CD8-positive, alpha-beta memory T cell (primary cell): ENCODE measurements at regions not wholly inside any gene's neighbourhood (a gene's known extent, or its start where the extent isn't known, plus 50 kb on each side); places are given as distances from the start of the nearest gene placed in this dataset.

Experiments used
- CTCF ChIA-PET: fragments of 350-600 bp; sonication (Branson Sonifier 250); formaldehyde crosslinking; loops from one replicate; lab custom pipeline; 2021; ENCODE audit warnings: antibody characterized with exemption; lab: Charles Lee
- POLR2A ChIA-PET: fragments of 350-600 bp; sonication (Branson Sonifier 250); formaldehyde crosslinking; loops from one replicate; lab custom pipeline; 2021; ENCODE audit warnings: antibody characterized with exemption; lab: Charles Lee
- DNase-seq, 5 donors: peaks; one replicate each; pipeline versions ENCODE4 v3.0.0 to v3.0.0-alpha.2; 2020 to 2022; ENCODE audit warnings: mixed read lengths in 1 of 5
- H3K27ac ChIP-seq: one replicate; pipeline ENCODE4 v1.7.0; 2013; ENCODE audit warnings: low read depth, mild to moderate bottlenecking, low read length, moderate library complexity
- H3K27me3 ChIP-seq: 2 replicates; pipeline ENCODE4 v1.7.0; 2013; ENCODE audit warnings: low read length, mild to moderate bottlenecking; ENCODE audit not compliant: insufficient read depth, poor library complexity, severe bottlenecking
- H3K36me3 ChIP-seq: 2 replicates; pipeline ENCODE4 v1.7.0; 2013; ENCODE audit warnings: mild to moderate bottlenecking, low read length, moderate library complexity; ENCODE audit not compliant: insufficient read depth
- H3K4me1 ChIP-seq: 2 replicates; pipeline ENCODE4 v1.7.0; 2013; ENCODE audit warnings: mild to moderate bottlenecking, low read length, moderate library complexity; ENCODE audit not compliant: insufficient read depth
- H3K4me3 ChIP-seq: 2 replicates; pipeline ENCODE4 v1.7.0; 2013; ENCODE audit warnings: mild to moderate bottlenecking, low read length
- H3K9me3 ChIP-seq: 2 replicates; pipeline ENCODE4 v1.7.0; 2013; ENCODE audit warnings: mild to moderate bottlenecking, low read length
- H3K27ac Mint-ChIP-seq, 8 donors: one replicate each; pipeline ENCODE4 v1.8.0; 2020 to 2021; ENCODE audit warnings: mixed read lengths in 8 of 8, mild to moderate bottlenecking in 6 of 8, inconsistent platforms in 3 of 8, moderate library complexity in 3 of 8
- H3K27me3 Mint-ChIP-seq, 2 donors: one replicate each; pipeline ENCODE4 v1.8.0; 2020 to 2021; ENCODE audit warnings: mixed read lengths in 2 of 2, mild to moderate bottlenecking in 1 of 2, moderate library complexity in 1 of 2
- H3K36me3 Mint-ChIP-seq, 3 donors: one replicate each; pipeline ENCODE4 v1.8.0; 2020 to 2021; ENCODE audit warnings: mixed read lengths in 3 of 3, inconsistent platforms in 1 of 3, mild to moderate bottlenecking in 1 of 3
- H3K4me1 Mint-ChIP-seq, 3 donors: one replicate each; pipeline ENCODE4 v1.8.0; 2020 to 2021; ENCODE audit warnings: mixed read lengths in 3 of 3, inconsistent platforms in 1 of 3, mild to moderate bottlenecking in 1 of 3
- H3K4me3 Mint-ChIP-seq, 7 donors: one replicate each; pipeline ENCODE4 v1.8.0; 2020 to 2021; ENCODE audit warnings: mixed read lengths in 7 of 7, mild to moderate bottlenecking in 6 of 7, moderate library complexity in 4 of 7, inconsistent platforms in 2 of 7
- H3K9me3 Mint-ChIP-seq, 5 donors: one replicate each; pipeline ENCODE4 v1.8.0; 2020 to 2022; ENCODE audit warnings: mixed read lengths in 5 of 5, mild to moderate bottlenecking in 3 of 5, moderate library complexity in 2 of 5, inconsistent platforms in 1 of 5

DNA sequence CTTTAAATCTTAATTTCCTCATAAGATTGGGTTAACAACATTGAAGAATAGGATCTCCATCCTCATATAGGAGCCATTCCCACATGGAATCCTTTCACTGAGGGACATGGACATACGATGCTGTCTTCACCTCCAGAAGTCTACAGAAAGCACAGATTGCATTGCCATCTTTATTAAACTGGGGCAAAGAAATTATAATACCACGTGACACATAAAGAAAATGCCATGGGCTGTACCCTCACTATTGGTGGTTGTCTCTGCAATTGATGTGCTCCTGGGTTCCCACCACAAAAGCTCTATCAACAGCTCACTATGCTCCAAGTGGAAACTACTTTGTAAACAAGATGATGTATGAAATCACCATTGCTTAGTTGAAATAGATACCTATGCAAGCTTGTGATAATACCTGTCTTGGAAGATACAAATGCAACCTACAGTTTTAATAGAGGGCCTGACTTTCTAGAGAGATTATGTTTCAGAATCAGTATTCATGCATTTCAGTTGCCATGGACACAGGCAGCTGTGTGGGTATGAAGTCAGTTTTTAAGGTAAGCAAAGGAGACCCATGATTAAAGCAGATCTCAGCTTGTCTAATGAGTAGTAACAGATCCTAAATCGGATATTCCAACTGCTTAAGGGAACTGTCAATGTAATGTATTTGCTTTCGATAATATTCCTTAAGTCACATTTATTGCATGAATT is 337.0 kb downstream of the RAD51AP2 start:
- H3K9me3 Mint-ChIP-seq = peaks cover 0 to 6% (median 0%) of the 10 kb centered on the region in 5 donors
- ChIA-PET CTCF (no interaction called here), POLR2A (no interaction called here)
- H3K36me3 Mint-ChIP-seq = no peaks in the 10 kb centered on the region
- Histone ChIP-seq H3K36me3 (no peaks in the 10 kb centered on the region), H3K4me3 (no peak overlapping the region), H3K9me3 (no peaks in the 10 kb centered on the region), H3K27me3 (no peaks in the 10 kb centered on the region), H3K4me1 (no peaks in the 10 kb centered on the region), H3K27ac (no peak overlapping the region)
- no peaks in the 10 kb centered on the region for H3K4me1 Mint-ChIP-seq
- no peak for DNase-seq
- no peaks in the 10 kb centered on the region for H3K27me3 Mint-ChIP-seq
- H3K4me3 Mint-ChIP-seq = no peak overlapping the region
- H3K27ac Mint-ChIP-seq = no peak overlapping the region

DNA sequence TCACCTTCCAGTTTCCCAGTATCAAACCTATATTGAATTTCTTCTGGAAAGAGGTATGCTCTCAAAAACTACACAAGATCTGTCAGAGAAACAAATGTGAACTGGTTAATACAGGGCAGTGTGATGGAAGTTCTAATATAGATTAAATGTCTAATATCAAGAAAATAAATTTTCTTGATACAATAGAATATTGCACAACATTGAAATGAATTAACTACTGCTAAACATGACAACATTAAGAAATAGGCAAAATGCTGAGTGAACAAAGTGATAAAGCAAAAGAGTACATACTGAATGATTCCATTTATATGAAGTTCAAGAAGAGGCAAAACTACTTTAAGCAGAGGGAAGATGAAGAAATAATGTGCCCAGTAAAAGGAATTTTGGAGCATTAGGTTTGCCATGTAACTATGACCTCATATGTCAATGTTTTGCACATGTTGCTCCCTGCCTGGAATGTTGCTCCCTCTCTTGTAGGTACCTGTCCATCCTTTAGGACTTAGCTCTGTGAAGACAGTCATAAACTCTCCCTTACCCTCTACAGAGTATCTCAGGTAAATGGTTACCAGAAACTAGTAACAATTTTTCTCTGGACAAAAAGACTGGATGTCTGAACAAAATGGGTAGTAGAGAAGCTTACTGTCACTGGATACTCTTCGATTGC is 339.0 kb downstream of the RAD51AP2 start:
- H3K9me3 Mint-ChIP-seq = peaks cover 0 to 9% (median 2%) of the 10 kb centered on the region in 5 donors
- H3K36me3 ChIP-seq = no peaks in the 10 kb centered on the region
- no peak overlapping the region for H3K27ac Mint-ChIP-seq
- no peak overlapping the region for H3K4me3 ChIP-seq
- no peaks in the 10 kb centered on the region for H3K4me1 Mint-ChIP-seq
- POLR2A ChIA-PET = no interaction called here
- no peak for DNase-seq
- no peaks in the 10 kb centered on the region for H3K27me3 ChIP-seq
- no peak overlapping the region for H3K4me3 Mint-ChIP-seq
- no peak overlapping the region for H3K27ac ChIP-seq
- no peaks in the 10 kb centered on the region for H3K27me3 Mint-ChIP-seq
- no peaks in the 10 kb centered on the region for H3K4me1 ChIP-seq
- CTCF ChIA-PET = no interaction called here
- no peaks in the 10 kb centered on the region for H3K9me3 ChIP-seq
- no peaks in the 10 kb centered on the region for H3K36me3 Mint-ChIP-seq

DNA sequence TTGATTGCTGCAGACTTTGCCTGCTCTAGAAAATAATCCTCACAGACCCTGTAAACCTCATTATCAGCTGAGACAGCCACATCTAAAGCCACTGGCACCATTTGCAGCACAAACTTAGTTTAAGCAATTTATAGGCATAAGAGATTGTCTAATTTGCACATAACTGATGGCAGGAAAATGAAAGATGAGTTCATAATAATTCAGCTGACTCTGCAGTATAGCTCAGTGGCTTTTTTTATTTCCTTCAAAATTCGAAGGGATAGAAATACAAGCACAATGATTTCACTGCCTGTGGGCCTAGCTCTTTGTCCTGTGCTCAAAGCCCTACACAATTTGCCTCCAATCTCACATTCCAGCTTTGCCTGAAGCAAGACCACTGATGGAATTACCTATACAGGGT is 341.2 kb downstream of the RAD51AP2 start:
- Histone ChIP-seq H3K4me1 (no peaks in the 10 kb centered on the region), H3K27ac (no peak overlapping the region), H3K4me3 (no peak overlapping the region), H3K27me3 (no peaks in the 10 kb centered on the region), H3K9me3 (no peaks in the 10 kb centered on the region), H3K36me3 (no peaks in the 10 kb centered on the region)
- Mint-ChIP-seq H3K9me3 (peaks cover 0 to 14% (median 2%) of the 10 kb centered on the region in 5 donors), H3K36me3 (no peaks in the 10 kb centered on the region), H3K4me3 (no peak overlapping the region), H3K4me1 (no peaks in the 10 kb centered on the region), H3K27me3 (no peaks in the 10 kb centered on the region), H3K27ac (no peak overlapping the region)
- CTCF ChIA-PET = no interaction called here
- POLR2A ChIA-PET = no interaction called here
- no peak for DNase-seq

DNA sequence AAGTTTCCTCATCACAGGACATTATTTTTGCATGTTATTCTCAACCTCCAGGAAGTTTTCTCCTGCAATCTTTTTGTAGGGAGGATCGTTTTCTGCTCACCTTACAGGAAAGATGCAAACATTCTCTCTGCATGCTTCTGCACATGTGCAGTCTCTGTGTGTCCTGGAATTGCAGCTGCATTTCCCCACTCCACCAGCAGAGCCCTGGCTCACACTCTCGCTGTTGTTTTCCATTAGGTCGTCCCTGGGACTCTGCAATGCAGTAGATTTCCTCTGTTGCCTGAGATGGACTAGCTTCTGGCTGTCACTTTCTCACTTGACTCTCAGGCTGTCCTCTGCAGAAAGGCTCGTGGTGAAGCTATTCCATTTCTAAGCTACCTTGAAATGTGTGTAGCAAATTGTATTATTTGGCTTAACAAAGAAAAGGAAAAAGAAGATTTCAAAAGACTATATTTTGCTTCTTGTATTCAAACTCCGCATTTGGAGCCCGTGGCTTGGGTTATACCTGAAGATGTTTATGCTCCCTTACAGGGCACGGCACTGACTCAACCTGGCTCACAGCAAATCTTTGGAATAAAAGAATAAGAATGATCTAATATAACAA is 346.7 kb downstream of the RAD51AP2 start:
- Mint-ChIP-seq H3K4me1 (no peaks in the 10 kb centered on the region), H3K9me3 (peaks cover 0 to 18% (median 2%) of the 10 kb centered on the region in 5 donors), H3K4me3 (no peak overlapping the region), H3K27ac (no peak overlapping the region), H3K27me3 (no peaks in the 10 kb centered on the region), H3K36me3 (no peaks in the 10 kb centered on the region)
- DNase-seq = no peak
- Histone ChIP-seq H3K4me1 (no peaks in the 10 kb centered on the region), H3K9me3 (no peaks in the 10 kb centered on the region), H3K27ac (no peak overlapping the region), H3K36me3 (no peaks in the 10 kb centered on the region), H3K27me3 (no peaks in the 10 kb centered on the region), H3K4me3 (no peak overlapping the region)
- CTCF ChIA-PET = no interaction called here
- POLR2A ChIA-PET = no interaction called here

DNA sequence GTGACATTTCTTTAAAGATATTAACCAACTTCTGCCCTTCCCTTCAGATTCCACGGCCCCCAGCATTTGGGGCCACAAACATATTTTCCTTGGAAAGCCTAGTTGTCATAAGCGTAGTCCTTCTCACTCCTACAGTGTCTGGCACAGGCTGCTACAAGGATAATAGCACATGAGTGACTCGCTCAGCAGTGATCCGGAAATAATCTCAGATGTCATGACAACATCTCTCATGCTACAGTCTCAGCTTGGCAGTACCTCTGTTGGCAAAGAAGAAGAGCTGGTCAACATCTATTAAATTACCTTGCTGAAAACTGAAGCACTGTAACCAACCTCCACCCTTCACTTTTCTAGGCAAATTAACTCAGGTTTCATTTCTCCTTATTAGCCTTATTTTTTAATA is 351.7 kb downstream of the RAD51AP2 start:
- no peak overlapping the region for H3K4me3 ChIP-seq
- H3K9me3 ChIP-seq = no peaks in the 10 kb centered on the region
- no peaks in the 10 kb centered on the region for H3K4me1 ChIP-seq
- Mint-ChIP-seq H3K4me3 (no peak overlapping the region), H3K27me3 (no peaks in the 10 kb centered on the region), H3K4me1 (no peaks in the 10 kb centered on the region), H3K36me3 (no peaks in the 10 kb centered on the region), H3K9me3 (peaks cover 0 to 6% (median 2%) of the 10 kb centered on the region in 5 donors), H3K27ac (no peak overlapping the region)
- ChIA-PET CTCF (no interaction called here), POLR2A (no interaction called here)
- no peak overlapping the region for H3K27ac ChIP-seq
- no peaks in the 10 kb centered on the region for H3K27me3 ChIP-seq
- no peak for DNase-seq
- H3K36me3 ChIP-seq = no peaks in the 10 kb centered on the region

DNA sequence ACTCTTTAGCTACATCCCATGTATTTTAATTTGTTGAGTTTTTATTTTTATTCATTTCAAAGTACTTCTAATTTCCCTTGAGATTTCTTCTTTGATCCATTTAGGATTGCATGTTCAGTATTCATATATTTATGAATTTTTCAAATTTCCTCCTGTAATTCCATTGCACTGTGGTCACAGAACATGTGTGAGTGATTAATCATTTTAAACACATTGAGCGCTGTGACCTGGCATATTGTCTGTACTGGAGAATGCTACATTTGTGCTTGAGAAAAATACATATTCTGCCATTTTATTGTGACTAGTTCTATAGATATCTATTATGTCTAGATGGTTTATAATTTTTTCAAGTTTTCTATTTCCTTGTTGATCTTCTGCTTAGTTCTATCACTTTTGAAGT is 353.7 kb downstream of the RAD51AP2 start:
- H3K9me3 ChIP-seq = no peaks in the 10 kb centered on the region
- no peaks in the 10 kb centered on the region for H3K27me3 Mint-ChIP-seq
- H3K4me3 Mint-ChIP-seq = no peak overlapping the region
- ChIA-PET POLR2A (no interaction called here), CTCF (no interaction called here)
- DNase-seq = no peak
- no peaks in the 10 kb centered on the region for H3K36me3 Mint-ChIP-seq
- no peaks in the 10 kb centered on the region for H3K4me1 ChIP-seq
- H3K4me3 ChIP-seq = no peak overlapping the region
- H3K27me3 ChIP-seq = no peaks in the 10 kb centered on the region
- no peaks in the 10 kb centered on the region for H3K4me1 Mint-ChIP-seq
- no peaks in the 10 kb centered on the region for H3K36me3 ChIP-seq
- no peak overlapping the region for H3K27ac ChIP-seq
- H3K27ac Mint-ChIP-seq = no peak overlapping the region
- H3K9me3 Mint-ChIP-seq = peaks cover 0 to 6% (median 0%) of the 10 kb centered on the region in 5 donors

DNA sequence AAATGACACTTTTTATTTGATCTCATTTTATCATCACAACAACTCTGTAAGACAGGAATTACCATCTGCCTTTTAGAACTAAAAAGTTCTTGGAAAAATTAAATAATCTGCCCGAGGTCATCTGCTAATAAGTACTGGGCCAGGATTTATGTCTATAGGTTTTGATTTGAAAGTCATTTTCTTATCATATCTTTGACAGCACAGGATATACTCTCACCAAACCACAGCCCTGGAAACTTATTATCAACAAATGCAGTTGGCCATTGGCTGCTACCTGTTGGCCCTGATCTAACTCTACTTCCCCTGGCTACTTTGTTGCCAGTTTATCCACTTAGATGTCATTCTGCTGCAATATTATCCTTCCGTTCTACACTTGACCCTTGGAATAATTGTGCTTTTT is 354.6 kb downstream of the RAD51AP2 start:
- no peaks in the 10 kb centered on the region for H3K36me3 ChIP-seq
- POLR2A ChIA-PET = no interaction called here
- Mint-ChIP-seq H3K9me3 (peaks cover 0 to 6% (median 0%) of the 10 kb centered on the region in 5 donors), H3K27ac (no peak overlapping the region), H3K4me3 (no peak overlapping the region), H3K36me3 (no peaks in the 10 kb centered on the region), H3K4me1 (no peaks in the 10 kb centered on the region), H3K27me3 (no peaks in the 10 kb centered on the region)
- DNase-seq = no peak
- H3K27me3 ChIP-seq = no peaks in the 10 kb centered on the region
- no peaks in the 10 kb centered on the region for H3K4me1 ChIP-seq
- CTCF ChIA-PET = no interaction called here
- no peak overlapping the region for H3K4me3 ChIP-seq
- H3K27ac ChIP-seq = no peak overlapping the region
- H3K9me3 ChIP-seq = no peaks in the 10 kb centered on the region

DNA sequence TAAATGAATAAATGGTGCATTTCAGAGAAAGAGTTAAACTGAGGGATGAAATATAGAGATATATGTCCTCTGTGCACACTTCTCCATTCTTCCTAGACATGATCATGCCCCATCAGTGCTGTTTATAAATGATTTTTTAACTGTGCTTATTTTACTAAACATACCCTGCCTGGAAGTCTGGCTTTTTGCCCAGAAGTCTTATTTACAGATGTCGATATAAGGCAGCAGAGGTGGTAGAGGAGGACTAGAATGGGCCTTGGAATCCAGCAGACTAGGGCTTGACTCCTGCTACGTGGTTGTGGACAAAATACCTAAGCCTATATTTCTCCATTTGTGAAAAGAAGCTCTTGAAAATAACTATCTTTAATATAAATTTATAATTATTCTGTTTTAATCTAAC is 355.5 kb downstream of the RAD51AP2 start:
- ChIA-PET POLR2A (no interaction called here), CTCF (no interaction called here)
- no peaks in the 10 kb centered on the region for H3K9me3 ChIP-seq
- no peak overlapping the region for H3K4me3 Mint-ChIP-seq
- no peaks in the 10 kb centered on the region for H3K27me3 Mint-ChIP-seq
- no peak overlapping the region for H3K4me3 ChIP-seq
- no peaks in the 10 kb centered on the region for H3K36me3 Mint-ChIP-seq
- no peaks in the 10 kb centered on the region for H3K4me1 Mint-ChIP-seq
- H3K27ac Mint-ChIP-seq = no peak overlapping the region
- H3K4me1 ChIP-seq = no peaks in the 10 kb centered on the region
- H3K36me3 ChIP-seq = no peaks in the 10 kb centered on the region
- no peaks in the 10 kb centered on the region for H3K27me3 ChIP-seq
- H3K27ac ChIP-seq = no peak overlapping the region
- H3K9me3 Mint-ChIP-seq = peaks cover 0 to 5% (median 2%) of the 10 kb centered on the region in 5 donors
- DNase-seq = no peak
